T-cell (primary cell): ENCODE measurements at regions not wholly inside any gene's neighbourhood (a gene's known extent, or its start where the extent isn't known, plus 50 kb on each side); places are given as distances from the start of the nearest gene placed in this dataset.
A peak's percentile ranks its signal among the peaks of the same experiment; 100 is the strongest.
"Not testable (repeated sequence)": the region's sequence is repeated elsewhere in the genome, so short reads cannot be mapped to it uniquely, and the experiment has no call there.

Experiments
- ATAC-seq, 4 experiments: fragments of 200-7000 bp in 3 of 4; fragments of 150-1000 bp in 1 of 4; cut with Tn5 transposase; replicated peaks in 1 of 4; 1 replicate in 3 of 4; 2 replicates in 1 of 4; pipeline ENCODE4 v1.10.0; 2021; ENCODE audit warnings: moderate library complexity in 3 of 4, mild to moderate bottlenecking in 2 of 4, moderate number of reproducible peaks in 1 of 4
- CTCF ChIA-PET, 2 donors: fragments of 300-600 bp; sonication (Branson Sonifier 250); formaldehyde crosslinking; loops; one replicate each; lab custom pipeline; 2022; ENCODE audit warnings: antibody characterized with exemption in 2 of 2; lab: Charles Lee
- POLR2A ChIA-PET, 2 donors: fragments of 300-600 bp; sonication (Branson Sonifier 250); formaldehyde crosslinking; loops; one replicate each; lab custom pipeline; 2022; ENCODE audit warnings: antibody characterized with exemption in 2 of 2; lab: Charles Lee
- DNase-seq, 35 experiments: peaks; one replicate each; pipeline versions ENCODE4 v3.0.0 to v3.0.0-alpha.2; 2013 to 2023
- H3K27ac ChIP-seq: one replicate; pipeline ENCODE4 v1.5.1; 2013; ENCODE audit warnings: low read length
- H3K27me3 ChIP-seq, 2 experiments: replicated peaks in 1 of 2; 1 replicate in 1 of 2; 2 replicates in 1 of 2; pipeline versions ENCODE4 v1.6.1 to v1.7.0; 2013; ENCODE audit warnings: low read length in 1 of 2, mixed read lengths in 1 of 2; ENCODE audit not compliant: control insufficient read depth in 2 of 2, insufficient read depth in 2 of 2; ENCODE audit errors: extremely low read depth in 1 of 2
- H3K36me3 ChIP-seq, 2 donors: 1 replicate in 1 of 2; 2 replicates in 1 of 2; pipeline versions ENCODE4 v1.6.1 to v1.7.0; 2013; ENCODE audit warnings: low read length in 1 of 2; ENCODE audit not compliant: control insufficient read depth in 2 of 2, insufficient read depth in 1 of 2; ENCODE audit errors: extremely low read depth in 1 of 2
- H3K4me1 ChIP-seq, 2 experiments: 1 replicate in 1 of 2; 2 replicates in 1 of 2; pipeline versions ENCODE4 v1.6.1 to v1.7.0; 2013; ENCODE audit warnings: low read length in 2 of 2, mixed read lengths in 1 of 2; ENCODE audit not compliant: insufficient read depth in 2 of 2, control insufficient read depth in 1 of 2; ENCODE audit errors: extremely low read depth in 1 of 2
- H3K4me3 ChIP-seq, 2 donors: 1 replicate in 1 of 2; 2 replicates in 1 of 2; pipeline versions ENCODE4 v1.5.1 to v1.7.0; 2013; ENCODE audit warnings: mild to moderate bottlenecking in 2 of 2, low read length in 1 of 2, moderate library complexity in 1 of 2; ENCODE audit not compliant: control insufficient read depth in 1 of 2; ENCODE audit errors: extremely low read depth in 1 of 2
- H3K9me3 ChIP-seq: 2 replicates; pipeline ENCODE4 v1.7.0; 2013
- H3K27ac Mint-ChIP-seq, 2 donors: one replicate each; pipeline ENCODE4 v1.8.0; 2020 to 2021; ENCODE audit warnings: mild to moderate bottlenecking in 2 of 2, mixed read lengths in 2 of 2
- H3K27me3 Mint-ChIP-seq, 2 donors: one replicate each; pipeline ENCODE4 v1.8.0; 2021 to 2022; ENCODE audit warnings: mixed read lengths in 2 of 2
- H3K36me3 Mint-ChIP-seq: one replicate; pipeline ENCODE4 v1.8.0; 2021; ENCODE audit warnings: mixed read lengths
- H3K4me1 Mint-ChIP-seq, 3 donors: one replicate each; pipeline ENCODE4 v1.8.0; 2020 to 2022; ENCODE audit warnings: mixed read lengths in 3 of 3, mild to moderate bottlenecking in 1 of 3
- H3K4me3 Mint-ChIP-seq, 3 donors: one replicate each; pipeline ENCODE4 v1.8.0; 2020 to 2022; ENCODE audit warnings: mild to moderate bottlenecking in 3 of 3, mixed read lengths in 3 of 3, moderate library complexity in 3 of 3
- H3K9me3 Mint-ChIP-seq, 3 donors: one replicate each; pipeline ENCODE4 v1.8.0; 2020 to 2022; ENCODE audit warnings: mixed read lengths in 3 of 3
- WGBS: methylation state at CpG from one replicate; pipeline ENCODE4 v1.1.5; 2013; ENCODE audit warnings: missing lambda C conversion rate; ENCODE audit not compliant: insufficient coverage; 5-methylcytosine and 5-hydroxymethylcytosine counted together

DNA sequence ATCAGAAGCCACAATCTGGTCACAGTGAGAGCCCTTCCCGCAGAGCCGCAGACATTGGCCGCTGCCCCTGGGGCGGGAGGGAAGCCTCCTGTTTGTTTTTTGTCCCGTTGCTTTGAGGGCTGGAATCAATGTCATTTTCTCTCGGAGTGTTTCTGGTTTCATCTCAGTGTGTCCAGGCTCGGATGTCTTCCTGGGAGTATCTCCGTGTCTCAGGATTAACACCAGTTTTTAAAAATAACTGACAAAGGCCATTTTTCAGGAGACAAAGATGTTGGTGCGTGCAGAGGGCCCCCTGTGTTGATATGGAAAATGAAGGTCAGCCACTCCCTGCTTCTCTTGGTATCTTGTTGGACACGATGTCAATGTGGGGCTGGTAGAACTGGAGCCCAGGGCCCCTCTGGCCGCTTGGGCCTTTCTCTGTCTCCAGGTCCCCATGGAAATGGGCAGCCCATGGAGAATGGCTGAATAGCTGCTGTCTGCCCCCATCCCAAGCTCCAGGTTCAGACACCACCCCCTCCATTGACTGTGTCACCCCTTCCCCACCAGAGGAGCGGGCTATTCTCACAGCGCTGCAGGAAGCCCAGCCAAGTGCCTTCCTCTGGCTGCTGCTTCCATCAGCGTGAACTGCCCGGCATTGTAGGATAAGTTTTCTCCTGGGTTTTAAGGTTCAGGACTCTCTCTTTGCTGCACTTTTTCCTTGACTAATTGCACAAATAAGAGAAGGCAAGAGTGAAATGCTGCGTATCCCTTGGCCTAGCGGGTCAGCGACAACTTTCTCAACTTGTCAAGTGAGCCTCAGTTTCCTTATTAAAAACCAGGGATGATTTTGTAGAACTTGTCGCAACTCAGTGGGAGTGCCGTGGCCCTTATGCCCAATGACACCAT is 72.2 kb upstream of the METTL9 start:
- ChIA-PET CTCF (no interaction called here), POLR2A (no interaction called here)
- WGBS: 88% methylated on average over 20 of the region's 20 CpGs
- Mint-ChIP-seq H3K36me3 (no peaks in the 10 kb centered on the region), H3K9me3 (no peaks in the 10 kb centered on the region), H3K4me3 (no peak overlapping the region), H3K27me3 (peaks cover 0 to 2% of the 10 kb centered on the region in 2 donors), H3K4me1 (no peaks in the 10 kb centered on the region), H3K27ac (no peak overlapping the region)
- DNase-seq (no peak), ATAC-seq (no peak)
- Histone ChIP-seq H3K27me3 (peaks cover 0 to 14% of the 10 kb centered on the region in 2 experiments), H3K4me1 (no peaks in the 10 kb centered on the region), H3K9me3 (no peaks in the 10 kb centered on the region), H3K4me3 (no peak overlapping the region), H3K27ac (no peak overlapping the region), H3K36me3 (no peaks in the 10 kb centered on the region)

DNA sequence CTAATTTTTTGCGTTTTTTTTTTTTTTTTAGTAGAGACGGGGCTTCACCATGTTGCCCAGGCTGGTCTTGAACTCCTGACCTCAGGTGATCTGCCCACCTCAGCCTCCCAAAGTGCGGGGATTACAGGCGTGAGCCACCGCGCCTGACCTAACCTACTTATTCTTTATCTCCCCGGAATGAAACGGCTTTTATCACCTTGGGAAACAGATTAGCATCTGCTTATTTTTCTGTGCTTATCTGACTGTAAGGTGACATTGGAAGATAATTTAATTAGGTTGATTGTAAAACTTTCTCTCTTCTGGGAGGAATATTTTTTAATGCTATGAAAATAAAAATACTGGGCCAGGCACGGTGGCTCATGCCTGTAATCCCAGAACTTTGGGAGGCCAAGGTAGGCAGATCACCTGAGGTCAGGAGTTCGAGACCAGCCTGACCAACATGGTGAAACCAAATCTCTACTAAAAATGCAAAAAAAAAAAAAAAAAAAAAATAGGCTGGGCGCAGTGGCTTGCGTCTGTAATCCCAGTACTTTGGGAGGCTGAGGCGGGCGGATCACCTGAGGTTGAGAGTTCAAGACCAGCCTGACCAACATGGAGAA is 70.2 kb upstream of the METTL9 start:
- H3K27ac ChIP-seq, H3K4me3 ChIP-seq, H3K9me3 ChIP-seq, POLR2A ChIA-PET, DNase-seq, ATAC-seq, H3K36me3 ChIP-seq, H3K4me1 ChIP-seq, H3K36me3 Mint-ChIP-seq, H3K27ac Mint-ChIP-seq, H3K9me3 Mint-ChIP-seq, H3K4me1 Mint-ChIP-seq, H3K4me3 Mint-ChIP-seq, H3K27me3 Mint-ChIP-seq: not testable (repeated sequence)
- WGBS: 100% methylated on average over 2 of the region's 14 CpGs
- CTCF ChIA-PET: interaction anchor here in 1 of 2 donors (0.7 kb wide), 1 partner anchor 356 kb away, joined by 3 read pairs; no protein-coding TSS in a partner anchor
- H3K27me3 ChIP-seq: peaks cover 0 to 15% of the 10 kb centered on the region in 2 experiments

DNA sequence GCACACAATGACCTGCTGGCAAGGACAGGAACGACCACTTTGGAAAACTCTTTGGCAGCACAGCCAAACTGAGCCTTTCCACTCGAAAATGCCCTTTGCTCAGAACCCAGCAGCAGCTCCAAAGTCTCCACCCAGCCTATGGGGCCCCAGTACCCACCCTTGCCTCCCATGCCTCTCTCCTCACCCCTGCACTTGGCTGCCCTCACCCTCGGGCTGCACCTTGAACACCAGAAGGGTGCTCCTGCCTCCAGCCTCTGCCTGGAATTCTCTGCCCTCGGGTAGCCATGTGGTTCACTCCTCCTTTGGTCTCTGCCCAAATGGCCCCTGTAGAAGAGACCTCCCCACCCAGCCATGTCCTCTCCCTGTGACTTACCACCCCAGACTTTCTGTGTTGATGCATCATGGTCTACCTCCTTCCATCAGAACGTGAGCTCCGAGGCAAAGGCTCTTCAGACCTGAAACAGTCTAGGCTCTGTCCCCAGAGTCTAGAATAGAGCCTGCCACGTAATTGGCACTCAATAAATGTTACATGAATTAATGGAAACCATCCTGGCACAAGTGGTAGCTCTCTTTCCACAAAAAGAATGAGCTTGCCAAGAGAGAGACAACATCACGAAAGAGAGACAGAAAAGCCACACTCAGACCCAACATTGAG is 68.5 kb upstream of the METTL9 start:
- H3K27ac Mint-ChIP-seq, H3K27me3 Mint-ChIP-seq, H3K4me3 ChIP-seq, H3K27ac ChIP-seq, CTCF ChIA-PET, H3K9me3 Mint-ChIP-seq, H3K4me1 ChIP-seq, DNase-seq, H3K9me3 ChIP-seq, ATAC-seq, H3K36me3 Mint-ChIP-seq, H3K36me3 ChIP-seq, H3K4me1 Mint-ChIP-seq, H3K4me3 Mint-ChIP-seq: not testable (repeated sequence)
- peaks cover 0 to 17% of the 10 kb centered on the region in 2 experiments for H3K27me3 ChIP-seq
- POLR2A ChIA-PET: interaction anchor here in 1 of 2 donors (0.7 kb wide), 1 partner anchor 92 kb away, joined by 3 read pairs; no protein-coding TSS in a partner anchor
- WGBS: 40% methylated on average over 1 of the region's 8 CpGs

DNA sequence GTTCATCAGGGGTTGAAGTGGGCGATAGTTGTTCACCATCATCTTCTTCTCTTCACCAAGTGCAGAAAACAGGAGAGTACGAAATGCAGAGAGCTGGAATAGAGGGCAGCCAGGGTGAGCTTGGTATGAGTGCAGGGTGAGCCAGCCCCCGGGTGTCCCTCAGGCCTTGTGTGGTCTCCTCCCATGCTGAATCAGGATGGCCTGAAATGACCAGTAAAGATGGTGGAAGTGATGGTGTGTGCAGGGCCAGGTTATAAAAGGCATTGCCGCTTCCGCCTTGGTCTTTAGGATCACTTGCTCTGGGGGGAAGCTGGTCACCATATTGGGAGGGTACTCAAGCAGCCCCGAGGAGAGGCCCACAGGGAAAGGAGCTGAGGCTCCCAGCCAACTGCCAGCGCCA is 66.4 kb upstream of the METTL9 start:
- H3K9me3 ChIP-seq, H3K27ac ChIP-seq, H3K27me3 ChIP-seq, H3K36me3 ChIP-seq, DNase-seq, H3K4me1 Mint-ChIP-seq, H3K4me1 ChIP-seq, H3K9me3 Mint-ChIP-seq, H3K4me3 ChIP-seq, H3K27me3 Mint-ChIP-seq, H3K36me3 Mint-ChIP-seq, ATAC-seq, H3K4me3 Mint-ChIP-seq, H3K27ac Mint-ChIP-seq, POLR2A ChIA-PET, CTCF ChIA-PET: not testable (repeated sequence)
- WGBS: 90% methylated on average over 3 of the region's 7 CpGs

DNA sequence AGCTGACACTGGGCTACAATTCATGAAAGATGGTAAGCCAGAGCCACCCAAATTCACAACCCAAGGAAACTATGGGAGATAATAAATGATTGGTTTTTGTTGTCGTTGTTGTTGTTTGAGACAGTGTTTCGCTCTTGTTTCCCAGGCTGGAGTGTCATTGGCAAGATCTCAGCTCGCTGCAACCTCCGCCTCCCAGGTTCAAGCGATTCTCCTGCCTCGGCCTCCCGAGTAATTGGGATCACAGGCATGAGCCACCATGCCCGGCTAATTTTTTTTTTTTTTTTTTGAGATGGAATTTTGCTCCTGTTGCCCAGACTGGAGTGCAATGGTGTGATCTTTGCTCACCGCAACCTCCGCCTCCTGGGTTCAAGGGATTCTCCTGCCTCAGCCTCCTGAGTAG is 65.9 kb upstream of the METTL9 start:
- H3K9me3 ChIP-seq, H3K4me1 Mint-ChIP-seq, H3K27ac ChIP-seq, H3K4me3 Mint-ChIP-seq, H3K36me3 ChIP-seq, POLR2A ChIA-PET, H3K4me3 ChIP-seq, ATAC-seq, H3K9me3 Mint-ChIP-seq, CTCF ChIA-PET, H3K36me3 Mint-ChIP-seq, DNase-seq, H3K27me3 Mint-ChIP-seq, H3K27ac Mint-ChIP-seq, H3K27me3 ChIP-seq, H3K4me1 ChIP-seq: not testable (repeated sequence)
- WGBS: 100% methylated on average over 4 of the region's 10 CpGs

DNA sequence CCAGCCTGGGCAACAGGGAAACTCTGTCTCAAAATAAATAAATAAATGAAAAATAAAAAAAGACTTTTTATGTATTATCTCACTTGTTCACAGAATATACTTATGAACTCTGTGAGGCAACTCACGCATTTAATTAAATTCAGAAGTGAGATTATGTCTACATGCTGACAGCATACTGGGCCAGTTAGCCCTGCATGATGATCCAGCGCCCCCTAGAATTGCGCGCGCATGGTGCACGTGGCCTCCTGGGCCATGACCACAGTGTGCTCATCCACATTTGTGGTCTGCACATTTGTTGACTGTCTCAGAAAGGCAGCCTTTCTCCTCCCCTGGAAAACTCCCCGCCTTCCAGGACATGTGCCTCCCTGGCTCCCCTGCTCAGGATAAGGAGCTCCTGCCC is 64.8 kb upstream of the METTL9 start:
- DNase-seq (peak in 2 of 35 experiments; percentile 30 to 44), ATAC-seq (peak in 2 of 4 experiments; percentile 32 to 53)
- H3K4me3 ChIP-seq, H3K27me3 ChIP-seq, H3K9me3 ChIP-seq, H3K27me3 Mint-ChIP-seq, H3K4me3 Mint-ChIP-seq, POLR2A ChIA-PET, H3K9me3 Mint-ChIP-seq, H3K27ac ChIP-seq, H3K4me1 ChIP-seq, H3K4me1 Mint-ChIP-seq, CTCF ChIA-PET, H3K36me3 Mint-ChIP-seq, H3K27ac Mint-ChIP-seq, H3K36me3 ChIP-seq: not testable (repeated sequence)
- WGBS: 100% methylated on average over 6 of the region's 7 CpGs
